ENCODE measurements at regions not wholly inside any gene's neighbourhood (a gene's known extent, or its start where the extent isn't known, plus 50 kb on each side); places are given as distances from the start of the nearest gene placed in this dataset.

- POLR2A ChIA-PET = no interaction called here
- Histone ChIP-seq H3K79me2 (ENCODE audit: control insufficient read depth, insufficient read depth, low read length) (no peaks in the 10 kb centered on the region), H3K9me3 (replicated peaks; ENCODE audit: control insufficient read depth, insufficient read depth, low read length) (no peaks in the 10 kb centered on the region), H3K9ac (replicated peaks; ENCODE audit: extremely low read depth, insufficient read depth, low read length) (no peak overlapping the region), H3K9me1 (replicated peaks; ENCODE audit: control insufficient read depth, extremely low read depth, insufficient read depth, low read length) (no peaks in the 10 kb centered on the region), H2AFZ (ENCODE audit: low read depth, low read length) (no peak overlapping the region), H3K36me3 (ENCODE audit: control insufficient read depth in 2 of 2, extremely low read depth in 1 of 2, insufficient read depth in 2 of 2, low read length in 2 of 2) (no peaks in the 10 kb centered on the region), H3K4me1 (ENCODE audit: control insufficient read depth, extremely low read depth, insufficient read depth, low read length) (no peaks in the 10 kb centered on the region), H3K4me2 (ENCODE audit: insufficient read depth, low read length) (no peak overlapping the region), H3K27me3 (ENCODE audit: control insufficient read depth in 2 of 2, insufficient read depth in 2 of 2, low read length in 2 of 2) (no peaks in the 10 kb centered on the region), H4K20me1 (replicated peaks; ENCODE audit: control insufficient read depth, extremely low read depth, insufficient read depth, low read length) (no peaks in the 10 kb centered on the region), H3K4me3 (replicated peaks in 1 of 3; ENCODE audit: insufficient read depth in 1 of 3, low read depth in 1 of 3, low read length in 3 of 3) (no peak overlapping the region), H3K27ac (ENCODE audit: insufficient read depth, low read depth, low read length) (no peak overlapping the region)
- BruUV-seq (replicated peaks) = no TSS peak
- FAIRE-seq (no peak), DNase-seq (ENCODE audit: low read depth, low spot score) (no peak)
- dilution Hi-C loops (cut with MboI; ENCODE audit: extremely low pct_ligation_motif_present, low sequenced_read_pairs) = no loop called here
- TF ChIP-seq FOS (IDR thresholded peaks at IDR 0.05; ENCODE audit: borderline replicate concordance, insufficient read depth, low read length) = no peak
- TF ChIP-seq JUN (IDR thresholded peaks at IDR 0.05; ENCODE audit: borderline replicate concordance, insufficient read depth, insufficient read length, low read depth) = no peak
- no peak for TF ChIP-seq MYC (IDR thresholded peaks at IDR 0.05; ENCODE audit: low read depth, low read length)
- TF ChIP-seq GATA2 (IDR thresholded peaks at IDR 0.05; ENCODE audit: insufficient read depth, insufficient read length, low read depth, low read length) = no peak
- TF ChIP-seq POLR2A (IDR thresholded peaks at IDR 0.05; ENCODE audit: low read depth, low read length) = no peak
- TF ChIP-seq POLR2AphosphoS5 (IDR thresholded peaks at IDR 0.05; ENCODE audit: insufficient read depth, low read depth, low read length) = no peak
- TF ChIP-seq CTCF (IDR thresholded peaks at IDR 0.05; ENCODE audit: extremely low read depth in 1 of 2, insufficient read depth in 1 of 2, low read depth in 1 of 2, low read length in 2 of 2) = no peak
- no peak for TF ChIP-seq MAX (IDR thresholded peaks at IDR 0.05; ENCODE audit: insufficient read depth, insufficient read length)
- TF ChIP-seq EZH2 (IDR thresholded peaks at IDR 0.05; ENCODE audit: borderline replicate concordance, low read depth, low read length, severe bottlenecking) = no peak
- intact Hi-C loops (cut with micrococcal nuclease) = no loop called here
- CTCF ChIA-PET = no interaction called here
Observed at GRCh38 chr5:105150323-105150722, 1587.7 kb upstream of the NUDT12 start.

Measured in endothelial cell of umbilical vein (primary cell).